AG09309 (cell line): ENCODE measurements at regions not wholly inside any gene's neighbourhood (a gene's known extent, or its start where the extent isn't known, plus 50 kb on each side); places are given as distances from the start of the nearest gene placed in this dataset.

Source experiments
- DNase-seq: peaks from one replicate; pipeline ENCODE4 v3.0.0-alpha.2; 2010; ENCODE audit warnings: low read depth
- H3K4me3 ChIP-seq: 2 replicates; pipeline ENCODE4 v1.5.1; 2011; ENCODE audit warnings: mild to moderate bottlenecking, low read depth, low read length, moderate library complexity; ENCODE audit not compliant: control insufficient read depth
- TF ChIP-seq, protein P1 (sequence below): IDR thresholded peaks from 2 replicates; pipeline ENCODE4 v1.5.1; 2011; ENCODE audit warnings: mild to moderate bottlenecking, low read depth, low read length, inconsistent platforms; ENCODE audit not compliant: insufficient read depth, control insufficient read depth; ENCODE audit errors: missing control alignments

DNA sequence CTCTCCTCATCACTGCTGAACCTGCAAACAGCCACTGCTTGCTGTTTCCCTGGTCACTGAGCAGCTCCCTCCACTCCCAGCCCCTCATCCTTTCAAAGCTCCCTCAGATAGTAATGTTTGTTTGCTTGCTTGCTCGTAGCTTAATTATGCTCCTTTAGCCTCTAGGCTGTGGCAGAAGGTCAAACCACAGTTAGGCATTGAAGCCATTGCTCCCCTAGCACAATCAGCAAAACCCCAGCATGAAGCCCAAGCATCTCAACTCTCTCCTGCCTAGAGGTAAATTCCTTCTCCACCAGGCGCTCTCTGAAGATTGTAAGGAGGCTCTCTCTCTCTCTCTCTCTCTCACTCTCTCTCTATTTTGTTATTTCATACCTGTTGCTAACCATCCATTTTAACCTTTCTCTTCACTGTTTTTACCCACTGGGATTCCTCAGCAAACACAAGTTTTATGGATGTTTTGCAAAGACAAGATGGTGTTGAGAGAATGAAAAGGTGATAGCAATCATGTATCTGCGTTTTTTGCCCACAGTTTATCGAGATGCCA, 135.9 kb upstream of the HNRNPA3 start:
- TF ChIP-seq, protein P1, sequence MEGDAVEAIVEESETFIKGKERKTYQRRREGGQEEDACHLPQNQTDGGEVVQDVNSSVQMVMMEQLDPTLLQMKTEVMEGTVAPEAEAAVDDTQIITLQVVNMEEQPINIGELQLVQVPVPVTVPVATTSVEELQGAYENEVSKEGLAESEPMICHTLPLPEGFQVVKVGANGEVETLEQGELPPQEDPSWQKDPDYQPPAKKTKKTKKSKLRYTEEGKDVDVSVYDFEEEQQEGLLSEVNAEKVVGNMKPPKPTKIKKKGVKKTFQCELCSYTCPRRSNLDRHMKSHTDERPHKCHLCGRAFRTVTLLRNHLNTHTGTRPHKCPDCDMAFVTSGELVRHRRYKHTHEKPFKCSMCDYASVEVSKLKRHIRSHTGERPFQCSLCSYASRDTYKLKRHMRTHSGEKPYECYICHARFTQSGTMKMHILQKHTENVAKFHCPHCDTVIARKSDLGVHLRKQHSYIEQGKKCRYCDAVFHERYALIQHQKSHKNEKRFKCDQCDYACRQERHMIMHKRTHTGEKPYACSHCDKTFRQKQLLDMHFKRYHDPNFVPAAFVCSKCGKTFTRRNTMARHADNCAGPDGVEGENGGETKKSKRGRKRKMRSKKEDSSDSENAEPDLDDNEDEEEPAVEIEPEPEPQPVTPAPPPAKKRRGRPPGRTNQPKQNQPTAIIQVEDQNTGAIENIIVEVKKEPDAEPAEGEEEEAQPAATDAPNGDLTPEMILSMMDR: no peak
- no peak overlapping the region for H3K4me3 ChIP-seq
- no peak for DNase-seq

DNA sequence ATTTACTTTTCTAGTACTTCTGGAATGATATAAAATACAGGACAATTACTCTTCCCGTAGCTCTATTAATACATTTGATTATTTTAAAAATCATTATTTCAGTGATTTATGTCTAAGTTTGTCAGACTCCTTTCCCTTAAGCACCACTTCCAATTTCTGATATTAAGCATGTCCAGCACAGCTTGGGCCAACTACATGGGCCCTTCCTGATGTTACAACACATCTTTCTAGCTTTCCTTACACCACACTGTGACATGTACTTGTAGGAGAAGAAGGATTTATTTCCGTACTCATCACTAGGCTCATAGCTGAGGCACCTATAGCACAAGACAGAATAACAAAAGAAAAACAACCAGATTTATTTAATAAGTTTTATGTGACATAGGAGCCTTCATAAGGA, 134.8 kb upstream of the HNRNPA3 start:
- H3K4me3 ChIP-seq: no peak overlapping the region
- DNase-seq: no peak
- TF ChIP-seq, protein P1: no peak

DNA sequence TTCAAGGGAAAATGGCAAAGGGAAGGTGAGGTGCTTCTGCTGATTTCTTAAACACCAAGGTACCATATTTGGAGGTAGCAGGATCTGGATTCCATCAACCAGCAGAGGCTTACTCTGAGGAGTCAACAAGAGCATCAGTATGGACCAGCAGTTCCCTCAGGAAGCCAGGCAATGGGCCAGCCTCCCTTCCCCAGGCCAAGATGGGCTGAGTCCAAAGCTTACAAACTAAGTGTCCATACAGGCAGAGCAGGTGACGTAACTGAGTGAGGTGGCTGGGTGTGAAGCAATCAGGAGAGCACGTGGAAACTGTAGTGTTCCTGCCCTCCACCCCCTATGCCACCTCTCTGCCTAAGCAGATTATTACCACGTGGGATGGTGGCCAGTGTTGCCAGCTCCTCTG, 134.2 kb upstream of the HNRNPA3 start:
- H3K4me3 ChIP-seq: no peak overlapping the region
- DNase-seq: no peak
- TF ChIP-seq, protein P1: no peak

DNA sequence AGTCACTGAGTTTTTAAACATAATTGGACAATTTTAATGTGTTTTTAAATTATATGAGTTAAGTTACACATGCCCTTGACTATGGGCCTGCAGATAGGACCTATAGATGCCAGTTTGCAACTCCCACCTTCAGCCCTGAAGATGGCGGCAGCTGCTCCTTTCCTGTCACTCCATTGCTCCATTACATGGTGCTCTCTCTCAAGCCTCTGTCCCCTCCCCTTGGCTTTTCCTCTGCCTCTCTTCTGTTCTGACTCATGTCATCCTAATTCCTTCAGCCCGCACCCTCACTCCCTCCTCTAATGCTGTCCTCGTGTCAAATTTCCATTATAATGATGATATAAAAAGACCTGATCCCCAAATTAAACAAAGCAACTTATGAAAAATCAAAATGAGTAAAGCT, 133.7 kb upstream of the HNRNPA3 start:
- TF ChIP-seq, protein P1: no peak

DNA sequence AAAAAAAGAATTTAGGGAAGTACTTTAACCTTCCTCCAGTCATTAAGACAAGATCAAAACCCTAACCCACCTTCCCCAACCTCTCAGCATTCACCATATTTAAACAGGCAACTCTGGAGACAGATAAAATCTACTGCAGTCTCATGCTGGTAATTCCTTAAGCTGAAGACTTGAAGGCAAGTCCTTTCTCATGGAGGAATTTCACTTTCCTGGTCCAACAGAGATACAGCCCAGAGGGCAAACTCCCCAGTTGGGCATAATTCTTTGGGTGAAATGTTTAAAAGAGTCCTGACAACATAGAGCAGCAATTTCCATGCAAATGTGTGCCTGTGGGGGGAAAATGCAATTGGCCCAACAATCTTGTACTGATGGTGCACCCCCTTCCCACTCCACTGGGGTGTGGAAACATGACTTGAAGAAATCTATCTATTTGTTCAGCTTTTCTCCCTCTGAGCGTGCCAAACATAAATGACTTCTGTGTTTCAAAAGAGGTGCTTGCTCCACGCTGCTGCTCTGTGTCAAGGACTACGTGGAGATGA, 131.8 kb upstream of the HNRNPA3 start:
- TF ChIP-seq, protein P1: no peak
- DNase-seq: no peak
- no peak overlapping the region for H3K4me3 ChIP-seq

More for the DNA sequence above, 133.7 kb upstream of the HNRNPA3 start:
- H3K4me3 ChIP-seq: no peak overlapping the region
- no peak for DNase-seq

DNA sequence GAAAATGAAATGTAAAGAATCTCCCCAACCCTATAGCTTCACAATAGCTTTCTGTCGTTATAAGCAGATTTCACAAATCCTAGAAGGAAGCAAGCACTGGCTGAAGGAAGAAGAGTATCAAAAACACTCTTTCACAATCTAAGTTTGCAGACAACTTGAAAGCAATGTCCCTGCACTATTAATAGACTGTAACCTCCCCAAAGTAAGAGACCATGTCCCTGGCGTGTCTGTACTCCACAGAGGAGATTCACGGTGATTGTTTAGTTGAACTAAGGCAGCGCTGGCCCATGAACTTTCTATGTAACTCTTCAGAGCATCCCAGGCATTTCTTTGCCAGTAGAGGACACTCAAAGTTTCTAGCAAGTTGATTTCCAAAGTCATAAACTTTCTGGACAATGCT, 128.0 kb upstream of the HNRNPA3 start:
- TF ChIP-seq, protein P1: no peak
- DNase-seq: no peak
- H3K4me3 ChIP-seq: no peak overlapping the region
